ENCODE measurements at regions not wholly inside any gene's neighbourhood (a gene's known extent, or its start where the extent isn't known, plus 50 kb on each side); places are given as distances from the start of the nearest gene placed in this dataset.
"Not testable (repeated sequence)": the region's sequence is repeated elsewhere in the genome, so short reads cannot be mapped to it uniquely, and the experiment has no call there.

GRCh38 chr3:78424656-78425055 lies 1343.1 kb downstream of the ROBO1 start:
- DNase-seq (ENCODE audit: low spot score) = no peak

- no peak for DNase-seq (ENCODE audit: low spot score)
These were observed 1341.3 kb downstream of the ROBO1 start for GRCh38 chr3:78426454-78426853.

GRCh38 chr3:78427303-78427702 lies 1340.5 kb downstream of the ROBO1 start:
- DNase-seq (ENCODE audit: low spot score) = no peak

- no peak for DNase-seq (ENCODE audit: low spot score)
These were observed 1337.1 kb downstream of the ROBO1 start for GRCh38 chr3:78430741-78431140.

GRCh38 chr3:78434801-78435200 lies 1333.0 kb downstream of the ROBO1 start:
- no peak for DNase-seq (ENCODE audit: low spot score)

GRCh38 chr3:78455166-78455565 lies 1312.6 kb downstream of the ROBO1 start:
- no peak for DNase-seq (ENCODE audit: low spot score)

- no peak for DNase-seq (ENCODE audit: low spot score)
These were observed 1311.9 kb downstream of the ROBO1 start for GRCh38 chr3:78455712-78456433.

GRCh38 chr3:78459796-78460195 lies 1308.0 kb downstream of the ROBO1 start:
- DNase-seq (ENCODE audit: low spot score) = no peak

- DNase-seq (ENCODE audit: low spot score) = no peak
These were observed 1305.8 kb downstream of the ROBO1 start for GRCh38 chr3:78462021-78462420.

- DNase-seq (ENCODE audit: low spot score) = no peak
These were observed 1291.7 kb downstream of the ROBO1 start for GRCh38 chr3:78476076-78476475.

GRCh38 chr3:78481050-78481449 lies 1286.7 kb downstream of the ROBO1 start:
- no peak for DNase-seq (ENCODE audit: low spot score)

GRCh38 chr3:78483090-78483489 lies 1284.7 kb downstream of the ROBO1 start:
- no peak for DNase-seq (ENCODE audit: low spot score)

GRCh38 chr3:78494851-78495250 lies 1272.9 kb downstream of the ROBO1 start:
- DNase-seq (ENCODE audit: low spot score) = no peak

- no peak for DNase-seq (ENCODE audit: low spot score)
These were observed 1272.5 kb downstream of the ROBO1 start for GRCh38 chr3:78495301-78495700.

GRCh38 chr3:78496501-78496900 lies 1271.3 kb downstream of the ROBO1 start:
- peak; percentile 2 for DNase-seq (ENCODE audit: low spot score)

- DNase-seq (ENCODE audit: low spot score) = peak; percentile 3
These were observed 1270.8 kb downstream of the ROBO1 start for GRCh38 chr3:78497021-78497420.

- DNase-seq (ENCODE audit: low spot score) = peak; percentile 14
These were observed 1270.0 kb downstream of the ROBO1 start for GRCh38 chr3:78497767-78498166.

GRCh38 chr3:78506061-78506460 lies 1261.7 kb downstream of the ROBO1 start:
- DNase-seq (ENCODE audit: low spot score) = no peak

- DNase-seq (ENCODE audit: low spot score) = no peak
These were observed 1261.1 kb downstream of the ROBO1 start for GRCh38 chr3:78506581-78507195.

- no peak for DNase-seq (ENCODE audit: low spot score)
These were observed 1260.4 kb downstream of the ROBO1 start for GRCh38 chr3:78507196-78507984.

GRCh38 chr3:78511840-78512239 lies 1256.0 kb downstream of the ROBO1 start:
- no peak for DNase-seq (ENCODE audit: low spot score)

- DNase-seq (ENCODE audit: low spot score) = not testable (repeated sequence)
These were observed 1255.0 kb downstream of the ROBO1 start for GRCh38 chr3:78512786-78513185.

- DNase-seq (ENCODE audit: low spot score) = no peak
These were observed 1251.4 kb downstream of the ROBO1 start for GRCh38 chr3:78516437-78516836.
